ENCODE measurements at regions not wholly inside any gene's neighbourhood (a gene's known extent, or its start where the extent isn't known, plus 50 kb on each side); places are given as distances from the start of the nearest gene placed in this dataset.

- TF ChIP-seq ZNF609 (CRISPR knock-in tag; IDR thresholded peaks at IDR 0.05; ENCODE audit: borderline replicate concordance) = no peak
- TF ChIP-seq RBBP5 (IDR thresholded peaks at IDR 0.05; ENCODE audit: borderline replicate concordance, insufficient read depth, low read length, poor library complexity, severe bottlenecking) = no peak
- TF ChIP-seq ZNF785 (CRISPR knock-in tag; IDR thresholded peaks at IDR 0.05) = no peak
- TF ChIP-seq, protein P1, sequence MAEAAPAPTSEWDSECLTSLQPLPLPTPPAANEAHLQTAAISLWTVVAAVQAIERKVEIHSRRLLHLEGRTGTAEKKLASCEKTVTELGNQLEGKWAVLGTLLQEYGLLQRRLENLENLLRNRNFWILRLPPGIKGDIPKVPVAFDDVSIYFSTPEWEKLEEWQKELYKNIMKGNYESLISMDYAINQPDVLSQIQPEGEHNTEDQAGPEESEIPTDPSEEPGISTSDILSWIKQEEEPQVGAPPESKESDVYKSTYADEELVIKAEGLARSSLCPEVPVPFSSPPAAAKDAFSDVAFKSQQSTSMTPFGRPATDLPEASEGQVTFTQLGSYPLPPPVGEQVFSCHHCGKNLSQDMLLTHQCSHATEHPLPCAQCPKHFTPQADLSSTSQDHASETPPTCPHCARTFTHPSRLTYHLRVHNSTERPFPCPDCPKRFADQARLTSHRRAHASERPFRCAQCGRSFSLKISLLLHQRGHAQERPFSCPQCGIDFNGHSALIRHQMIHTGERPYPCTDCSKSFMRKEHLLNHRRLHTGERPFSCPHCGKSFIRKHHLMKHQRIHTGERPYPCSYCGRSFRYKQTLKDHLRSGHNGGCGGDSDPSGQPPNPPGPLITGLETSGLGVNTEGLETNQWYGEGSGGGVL (CRISPR knock-in tag; IDR thresholded peaks at IDR 0.05) = no peak
Observed at GRCh38 chr21:28779914-28780313, 212.8 kb downstream of the LTN1 start (continued).
